HL-60 (cell line): ENCODE measurements at regions not wholly inside any gene's neighbourhood (a gene's known extent, or its start where the extent isn't known, plus 50 kb on each side); places are given as distances from the start of the nearest gene placed in this dataset.
"Not testable (repeated sequence)": the region's sequence is repeated elsewhere in the genome, so short reads cannot be mapped to it uniquely, and the experiment has no call there.

Experiments
- DNase-seq, 2 experiments: peaks; one replicate each; pipeline ENCODE4 v3.0.0-alpha.2; 2010 to 2020; ENCODE audit warnings: low read depth in 1 of 2, low spot score in 1 of 2
- H3K27ac ChIP-seq: fragments of 250-450 bp; sonication (Bioruptor Pico); replicated peaks from 2 replicates; pipeline ENCODE4 v1.5.1; 2020; ENCODE audit warnings: mild to moderate bottlenecking, moderate library complexity
- H3K27me3 ChIP-seq: fragments of 250-450 bp; sonication (Bioruptor Pico); 2 replicates; pipeline ENCODE4 v1.5.1; 2021; ENCODE audit warnings: mild to moderate bottlenecking, moderate library complexity; ENCODE audit not compliant: insufficient read depth, poor library complexity, severe bottlenecking
- H3K4me3 ChIP-seq: replicated peaks from 2 replicates; pipeline ENCODE4 v1.5.1; 2011; ENCODE audit warnings: mild to moderate bottlenecking, control low read depth, low read length; ENCODE audit not compliant: insufficient read depth
- CTCF ChIP-seq: IDR thresholded peaks from one replicate; pipeline ENCODE4 v1.5.1; 2011; ENCODE audit warnings: low read length, control low read depth, inconsistent platforms; ENCODE audit not compliant: insufficient read depth
- GABPA ChIP-seq: IDR thresholded peaks from 2 replicates; pipeline ENCODE4 v1.6.1; 2012; ENCODE audit warnings: low read depth
- POLR2AphosphoS5 ChIP-seq: IDR thresholded peaks from 2 replicates; pipeline ENCODE4 v1.6.1; 2012; ENCODE audit warnings: low read depth
- REST ChIP-seq: IDR thresholded peaks from 2 replicates; pipeline ENCODE4 v1.6.1; 2012; ENCODE audit warnings: low read depth; ENCODE audit not compliant: insufficient replicate concordance
- SPI1 ChIP-seq: IDR thresholded peaks from 2 replicates; pipeline ENCODE4 v1.6.1; 2012; ENCODE audit warnings: low read depth, mild to moderate bottlenecking, borderline replicate concordance

- TF ChIP-seq CTCF (no peak), GABPA (no peak), SPI1 (no peak), POLR2AphosphoS5 (no peak), REST (no peak)
- Histone ChIP-seq H3K4me3 (no peak overlapping the region), H3K27me3 (no peaks in the 10 kb centered on the region), H3K27ac (no peak overlapping the region)
- DNase-seq, result no peak
These were observed 205.4 kb upstream of the ADO start for GRCh38 chr10:62599161-62599560.

- H3K27me3 ChIP-seq, H3K4me3 ChIP-seq, H3K27ac ChIP-seq, DNase-seq: not testable (repeated sequence)
These were observed 198.0 kb upstream of the ADO start for GRCh38 chr10:62606551-62606950.

GRCh38 chr10:62608189-62608875 is 196.2 kb upstream of the ADO start:
- not testable (repeated sequence) for DNase-seq, H3K27me3 ChIP-seq, H3K27ac ChIP-seq, H3K4me3 ChIP-seq

GRCh38 chr10:62610649-62611229 is 193.8 kb upstream of the ADO start:
- Histone ChIP-seq H3K27me3 (no peaks in the 10 kb centered on the region), H3K4me3 (no peak overlapping the region), H3K27ac (no peak overlapping the region)
- peak; percentile 50 to 73 for DNase-seq
- TF ChIP-seq CTCF, result peak; percentile 97
- TF ChIP-seq REST, result no peak
- TF ChIP-seq POLR2AphosphoS5, result no peak

- H3K4me3 ChIP-seq, result no peak overlapping the region
- TF ChIP-seq SPI1, result no peak
- TF ChIP-seq POLR2AphosphoS5, result no peak
- no peak for TF ChIP-seq REST
- TF ChIP-seq CTCF, result no peak
- TF ChIP-seq GABPA, result no peak
- no peak overlapping the region for H3K27ac ChIP-seq
- no peak for DNase-seq
- H3K27me3 ChIP-seq, result no peaks in the 10 kb centered on the region
These were observed 191.1 kb upstream of the ADO start for GRCh38 chr10:62613424-62613823.
